Brain microvascular endothelial cell (primary cell): ENCODE measurements at regions not wholly inside any gene's neighbourhood (a gene's known extent, or its start where the extent isn't known, plus 50 kb on each side); places are given as distances from the start of the nearest gene placed in this dataset.

ENCODE experiments used
- DNase-seq: peaks from one replicate; pipeline ENCODE4 v3.0.0-alpha.2; 2020
- H3K27ac ChIP-seq: fragments of 250-450 bp; sonication (Bioruptor Pico); 2 replicates; pipeline ENCODE4 v1.5.1; 2020; ENCODE audit warnings: mild to moderate bottlenecking, moderate library complexity
- H3K27me3 ChIP-seq: fragments of 250-450 bp; sonication (Bioruptor Pico); replicated peaks from 2 replicates; pipeline ENCODE4 v1.5.1; 2020; ENCODE audit warnings: mild to moderate bottlenecking
- H3K36me3 ChIP-seq: fragments of 250-450 bp; sonication (Bioruptor Pico); replicated peaks from 2 replicates; pipeline ENCODE4 v1.5.1; 2020; ENCODE audit warnings: mild to moderate bottlenecking
- H3K4me3 ChIP-seq: 2 replicates; pipeline ENCODE4 v1.5.1; 2011; ENCODE audit warnings: low read depth, mild to moderate bottlenecking, control low read depth, low read length, moderate library complexity
- in situ Hi-C: cut with HindIII; loops from 2 replicates; pipeline ENCODE4 v1.10.0; 2017; ENCODE audit warnings: low sequenced_read_pairs, low pct_ligation_motif_present
- TF ChIP-seq, protein P1 (sequence below): IDR thresholded peaks from 2 replicates; pipeline ENCODE4 v1.5.1; 2011; ENCODE audit warnings: low read depth, mild to moderate bottlenecking, moderate library complexity, low read length, control low read depth, inconsistent platforms; ENCODE audit errors: missing control alignments

DNA sequence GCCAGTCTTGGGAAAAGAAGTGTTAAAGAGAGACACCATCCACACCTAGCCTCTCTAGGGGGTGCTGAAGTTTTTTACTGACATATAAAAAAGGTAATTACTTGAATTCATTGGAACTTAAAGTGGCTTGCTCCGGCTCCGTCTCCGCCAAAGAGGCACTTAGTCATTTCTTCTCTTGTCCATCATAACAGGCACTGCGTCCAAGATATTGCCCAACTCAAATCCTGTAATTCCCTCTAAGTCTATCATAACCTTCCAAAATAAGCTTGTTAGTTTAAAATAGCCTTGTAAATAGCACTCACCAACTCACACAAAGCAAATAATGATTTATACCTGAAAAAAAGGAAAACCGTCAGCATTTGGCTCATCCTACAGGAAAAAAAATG is 160.5 kb downstream of the ZBTB18 start:
- Histone ChIP-seq H3K4me3 (no peak overlapping the region), H3K27ac (no peak overlapping the region), H3K36me3 (no peaks in the 10 kb centered on the region), H3K27me3 (no peaks in the 10 kb centered on the region)
- no peak for DNase-seq
- TF ChIP-seq, protein P1, sequence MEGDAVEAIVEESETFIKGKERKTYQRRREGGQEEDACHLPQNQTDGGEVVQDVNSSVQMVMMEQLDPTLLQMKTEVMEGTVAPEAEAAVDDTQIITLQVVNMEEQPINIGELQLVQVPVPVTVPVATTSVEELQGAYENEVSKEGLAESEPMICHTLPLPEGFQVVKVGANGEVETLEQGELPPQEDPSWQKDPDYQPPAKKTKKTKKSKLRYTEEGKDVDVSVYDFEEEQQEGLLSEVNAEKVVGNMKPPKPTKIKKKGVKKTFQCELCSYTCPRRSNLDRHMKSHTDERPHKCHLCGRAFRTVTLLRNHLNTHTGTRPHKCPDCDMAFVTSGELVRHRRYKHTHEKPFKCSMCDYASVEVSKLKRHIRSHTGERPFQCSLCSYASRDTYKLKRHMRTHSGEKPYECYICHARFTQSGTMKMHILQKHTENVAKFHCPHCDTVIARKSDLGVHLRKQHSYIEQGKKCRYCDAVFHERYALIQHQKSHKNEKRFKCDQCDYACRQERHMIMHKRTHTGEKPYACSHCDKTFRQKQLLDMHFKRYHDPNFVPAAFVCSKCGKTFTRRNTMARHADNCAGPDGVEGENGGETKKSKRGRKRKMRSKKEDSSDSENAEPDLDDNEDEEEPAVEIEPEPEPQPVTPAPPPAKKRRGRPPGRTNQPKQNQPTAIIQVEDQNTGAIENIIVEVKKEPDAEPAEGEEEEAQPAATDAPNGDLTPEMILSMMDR = no peak
- in situ Hi-C loops = no loop called here

DNA sequence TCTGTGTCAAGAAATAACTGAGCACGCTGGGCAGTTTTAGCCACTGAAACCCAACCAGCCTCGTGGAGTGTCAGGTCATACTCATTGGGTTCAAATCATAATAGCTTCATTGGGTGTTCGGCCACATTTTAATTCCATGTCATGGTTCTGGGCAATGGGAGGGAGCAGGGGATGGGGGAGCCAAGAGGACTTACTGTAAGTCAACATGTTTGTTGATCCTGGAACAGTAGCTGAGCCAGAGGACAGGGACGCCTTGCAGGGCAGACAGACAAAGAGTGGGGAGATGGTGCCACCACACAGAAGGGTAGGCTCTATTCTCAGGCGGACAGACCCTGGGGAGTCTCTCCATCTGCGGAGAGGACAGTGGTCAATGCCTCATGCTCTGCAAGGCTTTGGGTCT is 161.1 kb downstream of the ZBTB18 start:
- TF ChIP-seq, protein P1 = no peak
- Histone ChIP-seq H3K27me3 (no peaks in the 10 kb centered on the region), H3K27ac (no peak overlapping the region), H3K36me3 (no peaks in the 10 kb centered on the region), H3K4me3 (no peak overlapping the region)
- no peak for DNase-seq
- in situ Hi-C loops = no loop called here

DNA sequence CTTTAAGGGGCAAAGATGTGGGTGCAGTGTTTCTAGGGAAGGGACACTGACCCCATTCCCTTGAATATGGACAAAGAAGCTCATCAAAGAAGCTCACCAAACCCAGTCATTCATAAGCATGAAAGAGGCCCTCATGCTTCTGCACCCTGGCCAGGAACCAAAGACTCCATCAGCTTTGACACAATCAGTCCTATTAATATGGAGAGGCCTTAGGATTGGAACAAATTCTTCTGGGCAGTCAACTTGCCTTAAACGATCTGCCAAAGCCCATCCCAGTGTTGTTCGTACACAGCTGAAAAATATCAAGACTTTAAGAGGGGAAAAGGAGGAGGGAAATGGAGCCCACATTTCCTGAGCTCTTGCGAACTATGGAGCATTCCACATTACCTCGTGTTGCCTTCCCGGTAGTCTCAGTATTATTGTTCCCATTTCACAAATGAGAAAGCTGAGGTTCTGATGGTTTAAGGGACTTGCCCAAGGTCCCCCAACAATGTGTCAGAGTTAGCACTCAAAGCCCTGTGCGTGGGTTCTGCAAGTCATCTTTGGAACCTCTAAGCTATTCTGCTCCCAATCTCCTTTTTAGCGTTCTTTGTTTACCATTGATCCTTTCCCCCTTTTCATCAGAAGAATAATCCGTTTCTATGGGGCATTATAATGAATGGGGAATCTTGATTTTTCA is 161.9 kb downstream of the ZBTB18 start:
- H3K4me3 ChIP-seq = no peak overlapping the region
- no peak for DNase-seq
- TF ChIP-seq, protein P1 = no peak
- H3K36me3 ChIP-seq = no peaks in the 10 kb centered on the region
- no peak overlapping the region for H3K27ac ChIP-seq
- no peaks in the 10 kb centered on the region for H3K27me3 ChIP-seq
- in situ Hi-C loops = no loop called here

DNA sequence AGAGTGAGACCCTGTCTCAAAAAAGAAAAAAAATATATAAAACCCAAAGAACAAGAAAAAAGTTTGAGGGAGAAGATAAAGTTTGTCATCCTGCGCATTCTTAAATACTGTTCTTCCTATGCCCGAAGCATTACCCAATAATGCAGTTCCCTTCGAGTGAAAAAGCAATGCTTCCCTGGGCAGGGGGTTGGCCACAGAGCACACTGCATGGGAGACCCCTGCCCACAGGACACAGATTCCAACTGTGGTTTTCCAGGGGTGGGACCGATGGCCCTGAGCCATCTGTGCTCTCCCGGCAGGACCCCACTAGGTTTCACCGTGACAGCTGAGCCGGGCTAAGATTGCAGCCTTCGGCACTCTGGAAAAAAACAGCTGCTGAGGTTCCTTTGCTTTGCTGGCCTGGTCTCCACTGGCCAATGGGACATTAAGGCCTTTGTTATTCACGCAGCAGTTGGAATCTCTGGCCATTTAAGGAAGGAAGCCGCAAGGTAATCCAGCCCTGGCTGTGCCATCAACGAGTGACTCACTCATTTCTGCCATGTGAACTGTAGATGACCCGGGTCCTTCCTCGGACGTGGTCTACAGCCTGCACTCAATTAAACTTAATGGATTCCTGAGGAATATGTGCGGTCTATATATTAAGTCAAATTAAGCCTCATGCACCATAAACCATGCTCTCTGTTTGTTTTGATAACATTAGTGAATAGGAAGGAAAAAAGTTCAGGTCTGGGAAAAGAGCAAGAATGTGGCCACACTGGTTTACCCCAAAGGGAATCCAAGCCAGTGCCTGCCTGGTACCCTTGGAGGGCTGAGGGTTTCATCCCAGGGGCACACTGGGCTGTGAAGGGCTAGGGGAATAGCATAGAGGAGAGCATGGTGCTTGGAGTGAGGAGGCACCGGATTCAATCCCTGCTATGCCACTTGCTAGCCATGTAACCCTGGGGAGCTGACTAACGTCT is 163.2 kb downstream of the ZBTB18 start:
- Histone ChIP-seq H3K27ac (peak overlapping the region; percentile 87), H3K27me3 (no peaks in the 10 kb centered on the region), H3K4me3 (no peak overlapping the region), H3K36me3 (no peaks in the 10 kb centered on the region)
- TF ChIP-seq, protein P1 = no peak
- in situ Hi-C loops = no loop called here
- DNase-seq = peak; percentile 98

DNA sequence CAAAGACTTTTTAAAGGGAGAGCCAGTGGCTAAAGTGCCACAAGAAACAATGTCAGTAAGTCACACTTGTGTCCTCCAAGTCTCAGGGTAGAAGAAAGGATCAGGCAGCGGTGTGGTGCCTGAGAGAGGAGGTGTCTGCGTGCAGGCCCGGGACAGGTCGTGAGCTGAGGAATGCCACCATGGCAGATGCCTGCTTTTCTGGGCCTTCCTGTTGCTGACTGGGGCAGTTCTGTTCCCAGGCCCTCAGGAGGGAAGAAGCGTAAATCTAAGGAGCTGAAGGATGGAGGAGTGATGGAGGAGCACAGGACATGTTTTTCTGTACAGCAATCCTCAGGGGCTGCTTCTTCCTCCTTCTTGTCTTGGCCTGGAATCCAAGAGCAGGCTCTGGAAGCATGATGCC is 165.8 kb downstream of the ZBTB18 start:
- no peaks in the 10 kb centered on the region for H3K36me3 ChIP-seq
- H3K27ac ChIP-seq = no peak overlapping the region
- H3K4me3 ChIP-seq = no peak overlapping the region
- in situ Hi-C loops = no loop called here
- DNase-seq = no peak
- TF ChIP-seq, protein P1 = no peak
- no peaks in the 10 kb centered on the region for H3K27me3 ChIP-seq
